GM06990 (cell line): ENCODE measurements at regions not wholly inside any gene's neighbourhood (a gene's known extent, or its start where the extent isn't known, plus 50 kb on each side); places are given as distances from the start of the nearest gene placed in this dataset.

Source experiments
- DNase-seq: peaks from one replicate; pipeline ENCODE4 v3.0.0-alpha.2; 2011; ENCODE audit not compliant: insufficient read length; ENCODE audit errors: extremely low read depth
- H3K27me3 ChIP-seq: replicated peaks from 2 replicates; pipeline ENCODE4 v1.6.0; 2011; ENCODE audit warnings: low read length; ENCODE audit not compliant: control insufficient read depth, insufficient read depth
- H3K36me3 ChIP-seq: 2 replicates; pipeline ENCODE4 v1.5.1; 2011; ENCODE audit warnings: low read length; ENCODE audit not compliant: control insufficient read depth, insufficient read depth
- H3K4me3 ChIP-seq: replicated peaks from 2 replicates; pipeline ENCODE4 v1.5.1; 2011; ENCODE audit warnings: low read depth, mild to moderate bottlenecking, control low read depth, low read length
- TF ChIP-seq, protein P1 (sequence below): IDR thresholded peaks from 2 replicates; pipeline ENCODE4 v1.5.1; 2011; ENCODE audit warnings: low read length, control low read depth, mild to moderate bottlenecking, inconsistent platforms; ENCODE audit not compliant: insufficient read depth, poor library complexity, severe bottlenecking

DNA sequence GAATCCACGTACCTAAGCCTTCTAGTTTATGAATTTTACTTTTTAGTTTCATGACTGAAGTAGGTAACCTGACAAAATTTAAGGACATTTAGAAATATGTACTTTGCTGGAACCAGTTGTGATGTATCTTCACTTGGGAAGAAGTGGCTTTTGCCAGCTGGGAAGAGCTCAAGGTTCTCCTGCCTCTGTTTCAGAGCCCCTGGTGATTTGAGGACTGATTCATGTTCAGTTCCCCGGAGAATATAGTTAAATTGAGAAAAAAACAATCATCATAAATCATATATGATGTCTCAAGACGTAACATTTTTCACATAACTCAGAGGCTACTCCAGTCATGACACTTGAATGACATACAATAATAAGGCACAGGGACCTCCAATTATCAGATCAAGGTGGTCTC lies 473.4 kb downstream of the EPHA3 start:
- H3K36me3 ChIP-seq = no peaks in the 10 kb centered on the region
- H3K4me3 ChIP-seq = no peak overlapping the region
- TF ChIP-seq, protein P1, sequence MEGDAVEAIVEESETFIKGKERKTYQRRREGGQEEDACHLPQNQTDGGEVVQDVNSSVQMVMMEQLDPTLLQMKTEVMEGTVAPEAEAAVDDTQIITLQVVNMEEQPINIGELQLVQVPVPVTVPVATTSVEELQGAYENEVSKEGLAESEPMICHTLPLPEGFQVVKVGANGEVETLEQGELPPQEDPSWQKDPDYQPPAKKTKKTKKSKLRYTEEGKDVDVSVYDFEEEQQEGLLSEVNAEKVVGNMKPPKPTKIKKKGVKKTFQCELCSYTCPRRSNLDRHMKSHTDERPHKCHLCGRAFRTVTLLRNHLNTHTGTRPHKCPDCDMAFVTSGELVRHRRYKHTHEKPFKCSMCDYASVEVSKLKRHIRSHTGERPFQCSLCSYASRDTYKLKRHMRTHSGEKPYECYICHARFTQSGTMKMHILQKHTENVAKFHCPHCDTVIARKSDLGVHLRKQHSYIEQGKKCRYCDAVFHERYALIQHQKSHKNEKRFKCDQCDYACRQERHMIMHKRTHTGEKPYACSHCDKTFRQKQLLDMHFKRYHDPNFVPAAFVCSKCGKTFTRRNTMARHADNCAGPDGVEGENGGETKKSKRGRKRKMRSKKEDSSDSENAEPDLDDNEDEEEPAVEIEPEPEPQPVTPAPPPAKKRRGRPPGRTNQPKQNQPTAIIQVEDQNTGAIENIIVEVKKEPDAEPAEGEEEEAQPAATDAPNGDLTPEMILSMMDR = no peak
- no peak for DNase-seq
- H3K27me3 ChIP-seq = no peaks in the 10 kb centered on the region

DNA sequence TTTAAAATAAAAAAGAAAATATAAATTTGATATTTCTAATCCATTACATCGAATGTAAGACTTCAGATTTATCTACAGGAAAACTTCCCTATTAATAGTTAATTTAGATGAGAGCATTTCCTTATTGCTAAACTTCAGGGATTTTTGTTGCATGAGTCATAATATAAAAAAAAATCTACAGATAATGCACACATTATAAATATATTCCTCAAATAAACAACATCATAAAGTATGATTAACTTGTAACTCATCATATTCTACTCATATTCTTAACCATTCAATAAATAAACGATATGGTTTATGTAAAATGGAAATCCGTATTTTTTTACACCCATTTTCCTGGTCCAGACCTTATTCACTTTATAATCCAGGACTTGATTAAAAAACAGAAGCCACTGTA lies 477.0 kb downstream of the EPHA3 start:
- TF ChIP-seq, protein P1 = no peak
- DNase-seq = no peak
- no peaks in the 10 kb centered on the region for H3K36me3 ChIP-seq
- H3K4me3 ChIP-seq = no peak overlapping the region
- no peaks in the 10 kb centered on the region for H3K27me3 ChIP-seq

DNA sequence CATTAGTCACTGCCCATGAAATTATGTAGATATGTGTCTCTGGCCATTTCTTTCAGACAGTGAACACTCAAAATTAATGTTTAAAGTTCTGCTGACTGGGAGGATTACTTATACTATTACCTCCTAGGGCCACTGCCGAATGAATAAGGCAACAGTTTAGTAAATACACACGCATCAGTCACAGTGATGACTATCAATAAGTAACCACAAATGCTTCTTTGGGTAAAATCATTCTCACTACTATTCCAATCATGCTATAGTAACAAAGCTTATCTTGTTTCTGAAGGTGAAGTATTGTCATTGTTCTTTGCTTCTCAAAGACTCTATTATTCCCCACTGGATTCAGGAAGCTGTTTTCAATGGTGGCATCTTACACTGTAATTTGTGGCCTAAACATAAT lies 478.8 kb downstream of the EPHA3 start:
- no peak for DNase-seq
- Histone ChIP-seq H3K4me3 (no peak overlapping the region), H3K36me3 (no peaks in the 10 kb centered on the region), H3K27me3 (no peaks in the 10 kb centered on the region)
- TF ChIP-seq, protein P1 = no peak

DNA sequence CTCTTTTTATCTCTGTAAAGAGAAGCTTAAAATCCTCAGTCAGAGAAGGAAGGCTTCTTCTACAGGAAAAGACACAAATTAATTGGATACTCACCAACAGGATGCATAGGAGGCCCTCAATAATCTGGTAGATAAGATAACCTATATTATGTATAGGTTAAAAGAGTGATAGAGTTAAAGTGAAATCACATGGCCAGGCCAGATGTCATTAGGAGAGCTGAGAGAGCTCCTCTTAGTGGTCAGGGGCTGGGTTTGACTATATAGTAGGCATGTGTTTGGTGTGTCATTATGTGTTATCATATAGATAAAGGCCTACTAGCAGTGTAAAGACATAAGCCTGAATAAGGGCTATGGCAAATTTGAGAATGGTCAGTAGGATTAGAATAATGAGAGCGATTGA lies 479.3 kb downstream of the EPHA3 start:
- Histone ChIP-seq H3K36me3 (no peaks in the 10 kb centered on the region), H3K27me3 (no peaks in the 10 kb centered on the region), H3K4me3 (no peak overlapping the region)
- TF ChIP-seq, protein P1 = no peak
- no peak for DNase-seq

DNA sequence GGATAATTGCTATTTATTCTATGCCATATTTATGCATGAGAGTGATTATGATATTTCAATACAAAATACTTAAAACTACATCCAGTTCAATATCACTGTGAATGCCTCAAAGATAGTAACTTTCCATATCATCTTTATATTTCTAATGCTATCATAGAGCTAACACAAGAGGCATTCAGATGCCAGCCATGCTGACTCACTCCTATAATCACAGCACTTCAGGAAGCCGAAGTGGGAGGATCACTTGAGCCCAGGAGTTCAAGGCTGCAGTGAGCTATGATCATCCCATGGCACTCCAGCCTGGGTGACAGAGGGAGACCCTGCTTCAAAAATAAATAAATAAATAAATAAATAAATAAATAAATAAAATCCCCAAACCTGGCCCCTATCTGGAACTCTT lies 498.7 kb downstream of the EPHA3 start:
- TF ChIP-seq, protein P1 = no peak
- Histone ChIP-seq H3K4me3 (no peak overlapping the region), H3K36me3 (no peaks in the 10 kb centered on the region), H3K27me3 (no peaks in the 10 kb centered on the region)
- DNase-seq = no peak

DNA sequence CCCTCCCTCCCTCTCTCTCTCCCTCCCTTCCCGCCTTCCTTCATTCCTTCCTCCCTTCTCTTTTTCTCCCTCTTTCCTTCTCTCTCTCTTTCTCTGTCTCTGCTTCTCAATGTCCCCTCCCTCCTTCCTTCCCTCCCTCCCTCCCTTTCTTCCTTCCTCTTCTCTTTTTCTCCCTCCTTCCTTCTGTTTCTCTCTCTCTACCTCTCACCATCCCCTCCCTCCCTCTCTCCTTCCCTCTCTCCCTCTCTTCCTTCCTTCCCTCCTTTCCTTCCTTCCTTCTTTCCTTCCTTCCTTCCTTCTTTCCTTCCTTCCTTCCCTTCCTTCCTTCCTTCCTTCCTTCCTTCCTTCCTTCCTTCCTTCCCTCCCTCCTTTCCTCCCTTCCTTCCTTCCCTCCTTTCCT lies 504.6 kb downstream of the EPHA3 start:
- DNase-seq = no peak
- H3K4me3 ChIP-seq = no peak overlapping the region
- H3K36me3 ChIP-seq = no peaks in the 10 kb centered on the region
- TF ChIP-seq, protein P1 = no peak
- no peaks in the 10 kb centered on the region for H3K27me3 ChIP-seq
